ENCODE measurements at regions not wholly inside any gene's neighbourhood (a gene's known extent, or its start where the extent isn't known, plus 50 kb on each side); places are given as distances from the start of the nearest gene placed in this dataset.

- H3K4me3 Mint-ChIP-seq (ENCODE audit: unreplicated experiment) = no peak overlapping the region
- TF ChIP-seq CTCF (IDR thresholded peaks at IDR 0.05; ENCODE audit: insufficient read depth in 1 of 2, low read depth in 1 of 2, low read length in 1 of 2, severe bottlenecking in 1 of 2, unreplicated experiment in 1 of 2) = no peak
- POLR2A ChIA-PET = no interaction called here
- no peaks in the 10 kb centered on the region for H3K36me3 Mint-ChIP-seq (ENCODE audit: insufficient read depth, unreplicated experiment)
- no peaks in the 10 kb centered on the region for H3K9me3 Mint-ChIP-seq (ENCODE audit: unreplicated experiment)
- CTCF ChIA-PET = interaction anchor here (0.5 kb wide), 1 partner anchor 134 kb away, joined by 4 read pairs; no protein-coding TSS in a partner anchor
- Histone ChIP-seq H3K9me3 (no peaks in the 10 kb centered on the region), H3K27me3 (replicated peaks; ENCODE audit: control insufficient read depth, insufficient read depth, low read length) (no peaks in the 10 kb centered on the region), H3K4me3 (ENCODE audit: low read depth, low read length) (no peak overlapping the region), H3K4me1 (no peaks in the 10 kb centered on the region), H3K36me3 (ENCODE audit: control insufficient read depth, insufficient read depth, low read length) (no peaks in the 10 kb centered on the region)
- no peaks in the 10 kb centered on the region for H3K27me3 Mint-ChIP-seq (ENCODE audit: insufficient read depth, unreplicated experiment)
- DNase-seq = no peak
- no peak overlapping the region for H3K27ac Mint-ChIP-seq (ENCODE audit: unreplicated experiment)
- intact Hi-C loops (cut with micrococcal nuclease; ENCODE audit: unreplicated experiment) = no loop called here
- BruUV-seq (replicated peaks) = no TSS peak
- H3K4me1 Mint-ChIP-seq (ENCODE audit: low read depth, unreplicated experiment) = no peaks in the 10 kb centered on the region
Observed at GRCh38 chr7:114214466-114214865, 200.1 kb upstream of the FOXP2 start.

GRCh38 chr7:114212721-114213429 is 201.7 kb upstream of the FOXP2 start:
- H3K27ac Mint-ChIP-seq (ENCODE audit: unreplicated experiment) = no peak overlapping the region
- H3K4me3 ChIP-seq (ENCODE audit: low read depth, low read length) = no peak overlapping the region
- H3K4me1 Mint-ChIP-seq (ENCODE audit: low read depth, unreplicated experiment) = no peaks in the 10 kb centered on the region
- CTCF ChIA-PET = no interaction called here
- no peaks in the 10 kb centered on the region for H3K4me1 ChIP-seq
- no peaks in the 10 kb centered on the region for H3K9me3 Mint-ChIP-seq (ENCODE audit: unreplicated experiment)
- POLR2A ChIA-PET = interaction anchor here (0.6 kb wide), 1 partner anchor 131 kb away, joined by 3 read pairs; no protein-coding TSS in a partner anchor
- no peaks in the 10 kb centered on the region for H3K36me3 ChIP-seq (ENCODE audit: control insufficient read depth, insufficient read depth, low read length)
- no peaks in the 10 kb centered on the region for H3K27me3 ChIP-seq (replicated peaks; ENCODE audit: control insufficient read depth, insufficient read depth, low read length)
- no peak overlapping the region for H3K4me3 Mint-ChIP-seq (ENCODE audit: unreplicated experiment)
- H3K27me3 Mint-ChIP-seq (ENCODE audit: insufficient read depth, unreplicated experiment) = no peaks in the 10 kb centered on the region
- DNase-seq = no peak
- no peak for TF ChIP-seq CTCF (IDR thresholded peaks at IDR 0.05; ENCODE audit: insufficient read depth in 1 of 2, low read depth in 1 of 2, low read length in 1 of 2, severe bottlenecking in 1 of 2, unreplicated experiment in 1 of 2)
- BruUV-seq (replicated peaks) = no TSS peak
- intact Hi-C loops (cut with micrococcal nuclease; ENCODE audit: unreplicated experiment) = no loop called here
- no peaks in the 10 kb centered on the region for H3K36me3 Mint-ChIP-seq (ENCODE audit: insufficient read depth, unreplicated experiment)
- no peaks in the 10 kb centered on the region for H3K9me3 ChIP-seq

- CTCF ChIA-PET = no interaction called here
- H3K4me3 ChIP-seq (ENCODE audit: low read depth, low read length) = no peak overlapping the region
- intact Hi-C loops (cut with micrococcal nuclease; ENCODE audit: unreplicated experiment) = loop anchor here (1.0 to 5.0 kb wide), 2 partner anchors 73 to 128 kb away; no protein-coding TSS in a partner anchor
Observed at GRCh38 chr7:114209968-114210367, 204.6 kb upstream of the FOXP2 start.

More at GRCh38 chr7:114209968-114210367, 204.6 kb upstream of the FOXP2 start:
- no peak for TF ChIP-seq CTCF (IDR thresholded peaks at IDR 0.05; ENCODE audit: insufficient read depth in 1 of 2, low read depth in 1 of 2, low read length in 1 of 2, severe bottlenecking in 1 of 2, unreplicated experiment in 1 of 2)
- H3K36me3 Mint-ChIP-seq (ENCODE audit: insufficient read depth, unreplicated experiment) = no peaks in the 10 kb centered on the region
- no peaks in the 10 kb centered on the region for H3K9me3 ChIP-seq
- no peak overlapping the region for H3K27ac Mint-ChIP-seq (ENCODE audit: unreplicated experiment)
- H3K27me3 ChIP-seq (replicated peaks; ENCODE audit: control insufficient read depth, insufficient read depth, low read length) = no peaks in the 10 kb centered on the region
- H3K4me1 ChIP-seq = no peaks in the 10 kb centered on the region
- H3K4me3 Mint-ChIP-seq (ENCODE audit: unreplicated experiment) = no peak overlapping the region
- H3K4me1 Mint-ChIP-seq (ENCODE audit: low read depth, unreplicated experiment) = no peaks in the 10 kb centered on the region
- H3K27me3 Mint-ChIP-seq (ENCODE audit: insufficient read depth, unreplicated experiment) = no peaks in the 10 kb centered on the region
- no peaks in the 10 kb centered on the region for H3K9me3 Mint-ChIP-seq (ENCODE audit: unreplicated experiment)
- peak in 1 of 2 experiments; percentile 4 for DNase-seq
- no TSS peak for BruUV-seq (replicated peaks)
- POLR2A ChIA-PET = no interaction called here
- no peaks in the 10 kb centered on the region for H3K36me3 ChIP-seq (ENCODE audit: control insufficient read depth, insufficient read depth, low read length)

Data from Caco-2 (cell line).